Kidney epithelial cell (primary cell): ENCODE measurements at regions not wholly inside any gene's neighbourhood (a gene's known extent, or its start where the extent isn't known, plus 50 kb on each side); places are given as distances from the start of the nearest gene placed in this dataset.
"Not testable (repeated sequence)": the region's sequence is repeated elsewhere in the genome, so short reads cannot be mapped to it uniquely, and the experiment has no call there.

Experiments
- DNase-seq: peaks from one replicate; pipeline ENCODE4 v3.0.0-alpha.2; 2010; ENCODE audit warnings: low read depth
- H3K27me3 ChIP-seq: 2 replicates; pipeline ENCODE4 v1.6.0; 2011; ENCODE audit warnings: low read length; ENCODE audit not compliant: control insufficient read depth, insufficient read depth
- H3K36me3 ChIP-seq: 2 replicates; pipeline ENCODE4 v1.5.1; 2011; ENCODE audit warnings: low read length; ENCODE audit not compliant: control insufficient read depth, insufficient read depth
- H3K4me3 ChIP-seq: 2 replicates; pipeline ENCODE4 v1.5.1; 2011; ENCODE audit warnings: low read depth, mild to moderate bottlenecking, control low read depth, low read length
- CTCF ChIP-seq: IDR thresholded peaks from 2 replicates; pipeline ENCODE4 v1.5.1; 2011; ENCODE audit warnings: mild to moderate bottlenecking, moderate library complexity, low read length, control low read depth, inconsistent platforms; ENCODE audit not compliant: insufficient read depth, poor library complexity, severe bottlenecking

- Histone ChIP-seq H3K36me3 (no peaks in the 10 kb centered on the region), H3K4me3 (no peak overlapping the region), H3K27me3 (no peaks in the 10 kb centered on the region)
- TF ChIP-seq CTCF = no peak
- DNase-seq = no peak
Measured at GRCh38 chr22:47406180-47406834, 643.9 kb downstream of the TBC1D22A start.

DNA sequence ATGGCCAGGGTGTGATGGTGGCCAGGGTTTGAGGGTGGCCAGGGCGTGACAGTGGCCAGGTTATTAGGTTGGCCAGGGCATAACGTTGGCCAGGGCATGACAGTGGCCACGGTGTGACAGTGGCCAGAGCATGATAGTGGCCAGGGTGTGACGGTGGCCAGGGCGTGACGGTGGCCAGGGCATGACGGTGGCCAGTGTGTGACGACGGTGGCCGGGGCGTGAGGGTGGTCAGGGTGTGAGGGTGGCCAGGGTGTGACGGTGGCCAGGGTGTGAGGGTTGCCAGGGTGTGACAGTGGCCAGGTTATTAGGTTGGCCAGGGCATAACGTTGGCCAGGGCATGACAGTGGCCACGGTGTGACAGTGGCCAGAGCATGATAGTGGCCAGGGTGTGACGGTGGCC lies 642.8 kb downstream of the TBC1D22A start:
- not testable (repeated sequence) for H3K27me3 ChIP-seq, H3K4me3 ChIP-seq, H3K36me3 ChIP-seq, DNase-seq

- Histone ChIP-seq H3K27me3 (no peaks in the 10 kb centered on the region), H3K36me3 (no peaks in the 10 kb centered on the region), H3K4me3 (no peak overlapping the region)
- DNase-seq = no peak
- no peak for TF ChIP-seq CTCF
Measured at GRCh38 chr22:47402876-47403525, 640.6 kb downstream of the TBC1D22A start.

- H3K27me3 ChIP-seq = no peaks in the 10 kb centered on the region
- DNase-seq = no peak
- TF ChIP-seq CTCF = no peak
Measured at GRCh38 chr22:47401976-47402770, 639.7 kb downstream of the TBC1D22A start.

DNA sequence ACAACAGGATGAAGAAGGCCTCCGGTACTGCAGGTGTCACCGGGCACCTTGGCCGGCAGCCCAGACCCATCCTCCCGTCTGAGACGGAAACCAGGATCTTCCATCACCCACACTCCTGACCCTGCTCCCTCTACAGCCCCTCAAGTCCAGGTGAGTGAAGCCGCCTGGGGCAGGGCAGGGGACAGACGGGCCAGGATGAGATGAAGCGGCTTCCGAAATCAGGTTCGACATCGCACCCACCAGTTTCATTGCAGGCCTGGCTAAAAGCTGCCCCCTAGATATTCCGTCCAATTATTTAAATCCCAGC lies 639.1 kb downstream of the TBC1D22A start:
- DNase-seq = no peak
- TF ChIP-seq CTCF = no peak
- Histone ChIP-seq H3K36me3 (no peaks in the 10 kb centered on the region), H3K27me3 (no peaks in the 10 kb centered on the region), H3K4me3 (no peak overlapping the region)

More at GRCh38 chr22:47401976-47402770, 639.7 kb downstream of the TBC1D22A start:
- no peak overlapping the region for H3K4me3 ChIP-seq
- no peaks in the 10 kb centered on the region for H3K36me3 ChIP-seq

- TF ChIP-seq CTCF = no peak
- Histone ChIP-seq H3K36me3 (no peaks in the 10 kb centered on the region), H3K27me3 (no peaks in the 10 kb centered on the region), H3K4me3 (no peak overlapping the region)
- no peak for DNase-seq
Measured at GRCh38 chr22:47400701-47401591, 638.5 kb downstream of the TBC1D22A start.

- not testable (repeated sequence) for H3K36me3 ChIP-seq, H3K4me3 ChIP-seq, DNase-seq, H3K27me3 ChIP-seq
Measured at GRCh38 chr22:47400131-47400530, 637.7 kb downstream of the TBC1D22A start.
